Ishikawa (cell line): ENCODE measurements at regions not wholly inside any gene's neighbourhood (a gene's known extent, or its start where the extent isn't known, plus 50 kb on each side); places are given as distances from the start of the nearest gene placed in this dataset.

Experiments used
- CEBPB ChIP-seq: IDR thresholded peaks from 2 replicates; pipeline ENCODE4 v1.6.1; 2012
- CREB1 ChIP-seq: IDR thresholded peaks from 2 replicates; pipeline ENCODE4 v1.6.1; 2012; ENCODE audit warnings: low read depth
- EGR1 ChIP-seq: IDR thresholded peaks from 2 replicates; pipeline ENCODE4 v1.6.1; 2012
- EP300 ChIP-seq: IDR thresholded peaks from 2 replicates; pipeline ENCODE4 v1.6.1; 2012; ENCODE audit warnings: borderline replicate concordance
- FOXM1 ChIP-seq: IDR thresholded peaks from 2 replicates; pipeline ENCODE4 v1.6.1; 2012; ENCODE audit warnings: low read depth, borderline replicate concordance
- NFIC ChIP-seq: IDR thresholded peaks from 2 replicates; pipeline ENCODE4 v1.6.1; 2012
- RAD21 ChIP-seq: IDR thresholded peaks from 2 replicates; pipeline ENCODE4 v1.6.1; 2012; ENCODE audit warnings: low read depth
- TAF1 ChIP-seq: IDR thresholded peaks from 2 replicates; pipeline ENCODE4 v1.6.1; 2012; ENCODE audit warnings: low read depth, mild to moderate bottlenecking
- TCF12 ChIP-seq: IDR thresholded peaks from 2 replicates; pipeline ENCODE4 v1.6.1; 2012; ENCODE audit warnings: low read depth
- TEAD4 ChIP-seq: IDR thresholded peaks from 2 replicates; pipeline ENCODE4 v1.6.1; 2012
- USF1 ChIP-seq: IDR thresholded peaks from 2 replicates; pipeline ENCODE4 v1.6.1; 2012
- YY1 ChIP-seq: IDR thresholded peaks from 2 replicates; pipeline ENCODE4 v1.6.1; 2012; ENCODE audit warnings: low read depth
- ZBTB7A ChIP-seq: IDR thresholded peaks from 2 replicates; pipeline ENCODE4 v1.6.1; 2012; ENCODE audit warnings: low read depth
- TF ChIP-seq, protein P1 (sequence below): IDR thresholded peaks from 2 replicates; pipeline ENCODE4 v1.6.1; 2012
- TF ChIP-seq, protein P2 (sequence below): IDR thresholded peaks from 2 replicates; pipeline ENCODE4 v1.6.1; 2012; ENCODE audit warnings: low read depth, mild to moderate bottlenecking

DNA sequence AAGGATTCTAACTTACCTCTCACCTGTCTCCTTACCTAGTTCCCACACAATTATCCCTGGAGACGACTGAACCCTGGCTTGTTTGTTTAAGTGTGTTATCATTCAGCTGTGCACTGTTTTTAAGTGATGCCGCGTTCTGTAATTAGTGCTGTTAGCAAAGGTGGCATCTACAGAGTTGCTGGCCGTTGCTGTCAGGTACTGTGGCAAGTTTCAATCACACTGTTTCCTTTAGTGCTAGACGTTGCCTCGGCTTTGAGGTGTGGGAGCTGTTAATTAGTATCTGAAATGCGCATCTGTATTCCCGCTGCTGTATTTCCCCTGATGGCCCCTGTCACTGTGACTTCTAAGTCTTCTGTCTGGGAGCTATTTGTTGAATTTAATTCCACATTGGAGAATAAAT lies 193.8 kb upstream of the GAS1 start:
- no peak for TF ChIP-seq YY1
- TF ChIP-seq, protein P1, sequence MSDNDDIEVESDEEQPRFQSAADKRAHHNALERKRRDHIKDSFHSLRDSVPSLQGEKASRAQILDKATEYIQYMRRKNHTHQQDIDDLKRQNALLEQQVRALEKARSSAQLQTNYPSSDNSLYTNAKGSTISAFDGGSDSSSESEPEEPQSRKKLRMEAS, result no peak
- no peak for TF ChIP-seq TAF1

DNA sequence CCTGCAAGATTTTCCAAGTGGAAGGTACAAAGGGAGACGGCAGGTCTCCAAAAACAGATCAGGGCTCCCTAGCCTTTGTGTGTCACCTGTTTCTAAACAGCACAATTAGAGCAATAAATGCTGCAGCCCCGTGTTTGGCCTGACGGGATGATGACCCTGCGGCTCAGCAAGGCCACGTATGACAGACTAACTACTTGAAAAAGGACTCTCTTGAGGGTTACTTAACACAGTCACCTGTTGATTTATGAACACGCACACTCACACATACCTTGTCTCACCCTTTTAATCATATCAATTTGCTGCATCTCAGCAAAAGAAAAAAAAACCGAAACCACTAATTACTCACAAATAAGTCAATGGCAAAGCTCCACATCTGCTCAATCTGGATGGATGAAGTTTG lies 199.6 kb upstream of the GAS1 start:
- TF ChIP-seq, protein P1, result no peak
- no peak for TF ChIP-seq USF1
- no peak for TF ChIP-seq TCF12
- TF ChIP-seq TEAD4, result no peak
- no peak for TF ChIP-seq CEBPB
- no peak for TF ChIP-seq CREB1
- TF ChIP-seq, protein P2, sequence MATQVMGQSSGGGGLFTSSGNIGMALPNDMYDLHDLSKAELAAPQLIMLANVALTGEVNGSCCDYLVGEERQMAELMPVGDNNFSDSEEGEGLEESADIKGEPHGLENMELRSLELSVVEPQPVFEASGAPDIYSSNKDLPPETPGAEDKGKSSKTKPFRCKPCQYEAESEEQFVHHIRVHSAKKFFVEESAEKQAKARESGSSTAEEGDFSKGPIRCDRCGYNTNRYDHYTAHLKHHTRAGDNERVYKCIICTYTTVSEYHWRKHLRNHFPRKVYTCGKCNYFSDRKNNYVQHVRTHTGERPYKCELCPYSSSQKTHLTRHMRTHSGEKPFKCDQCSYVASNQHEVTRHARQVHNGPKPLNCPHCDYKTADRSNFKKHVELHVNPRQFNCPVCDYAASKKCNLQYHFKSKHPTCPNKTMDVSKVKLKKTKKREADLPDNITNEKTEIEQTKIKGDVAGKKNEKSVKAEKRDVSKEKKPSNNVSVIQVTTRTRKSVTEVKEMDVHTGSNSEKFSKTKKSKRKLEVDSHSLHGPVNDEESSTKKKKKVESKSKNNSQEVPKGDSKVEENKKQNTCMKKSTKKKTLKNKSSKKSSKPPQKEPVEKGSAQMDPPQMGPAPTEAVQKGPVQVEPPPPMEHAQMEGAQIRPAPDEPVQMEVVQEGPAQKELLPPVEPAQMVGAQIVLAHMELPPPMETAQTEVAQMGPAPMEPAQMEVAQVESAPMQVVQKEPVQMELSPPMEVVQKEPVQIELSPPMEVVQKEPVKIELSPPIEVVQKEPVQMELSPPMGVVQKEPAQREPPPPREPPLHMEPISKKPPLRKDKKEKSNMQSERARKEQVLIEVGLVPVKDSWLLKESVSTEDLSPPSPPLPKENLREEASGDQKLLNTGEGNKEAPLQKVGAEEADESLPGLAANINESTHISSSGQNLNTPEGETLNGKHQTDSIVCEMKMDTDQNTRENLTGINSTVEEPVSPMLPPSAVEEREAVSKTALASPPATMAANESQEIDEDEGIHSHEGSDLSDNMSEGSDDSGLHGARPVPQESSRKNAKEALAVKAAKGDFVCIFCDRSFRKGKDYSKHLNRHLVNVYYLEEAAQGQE, result no peak
- TF ChIP-seq RAD21, result no peak
- no peak for TF ChIP-seq EP300
- TF ChIP-seq YY1, result no peak
- no peak for TF ChIP-seq EGR1
- TF ChIP-seq NFIC, result no peak

DNA sequence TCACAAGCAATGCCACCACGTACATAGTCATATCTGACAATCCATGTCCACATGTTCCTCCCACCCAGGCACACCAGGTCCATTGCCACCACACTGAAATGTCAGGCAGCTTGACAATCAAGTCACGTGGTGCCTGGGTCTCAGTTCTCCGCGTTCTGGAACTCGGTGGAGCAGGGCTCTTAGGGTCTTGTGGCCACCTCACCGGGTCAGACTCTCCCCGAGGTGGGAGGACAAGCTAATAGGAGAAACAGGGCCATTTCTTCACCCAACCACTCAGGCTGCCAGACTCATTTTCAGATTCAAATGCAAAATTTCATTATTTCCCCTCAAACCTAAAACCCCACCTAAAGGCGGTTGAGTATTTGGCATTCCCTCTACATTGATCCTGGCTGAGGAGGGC lies 200.5 kb upstream of the GAS1 start:
- TF ChIP-seq CEBPB (no peak), EP300 (no peak), EGR1 (no peak), YY1 (no peak), FOXM1 (no peak), TCF12 (no peak), TEAD4 (no peak), ZBTB7A (no peak), USF1 (no peak), NFIC (no peak), CREB1 (no peak), RAD21 (no peak), TAF1 (no peak)
- TF ChIP-seq, protein P1, result no peak
- TF ChIP-seq, protein P2, result no peak

DNA sequence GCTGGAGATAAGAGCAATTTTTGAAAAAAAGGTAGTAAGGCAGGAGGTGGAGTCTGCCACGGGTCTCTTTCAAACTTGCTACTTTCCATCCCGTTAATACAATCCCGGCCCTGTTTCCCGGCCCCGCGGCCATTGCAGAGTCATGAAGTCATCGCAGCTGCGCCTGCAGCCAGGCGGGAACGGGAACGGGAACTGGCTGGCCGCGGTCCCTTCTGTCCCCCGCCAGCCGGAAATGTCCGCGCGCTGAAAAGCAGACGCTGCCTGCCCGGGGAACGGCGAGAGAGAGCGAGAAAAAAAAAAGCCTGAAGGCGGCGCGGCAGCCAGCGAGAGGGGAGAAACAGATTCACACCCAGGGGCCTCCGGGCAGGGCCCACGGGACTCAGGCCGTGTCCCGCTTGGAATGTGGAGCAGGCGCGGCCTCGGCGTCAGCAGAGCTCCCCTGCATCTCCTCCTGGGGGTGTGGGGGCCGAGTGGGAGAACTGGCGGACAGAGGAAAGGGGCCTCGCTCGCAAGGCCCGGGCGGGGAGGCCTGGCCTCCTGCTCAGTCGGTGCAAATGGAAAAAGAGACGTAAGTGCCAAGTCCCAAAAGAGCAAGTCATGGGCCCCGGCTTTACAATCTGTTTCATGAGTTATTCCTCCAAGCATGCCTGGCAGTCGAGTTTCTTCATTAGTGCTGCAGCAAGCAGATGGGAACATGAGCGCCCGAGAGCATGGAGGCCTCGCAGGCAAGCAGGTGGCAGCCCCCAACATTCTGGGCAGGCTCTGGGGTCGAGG lies 201.2 kb upstream of the GAS1 start:
- TF ChIP-seq USF1 (no peak), NFIC (no peak), CREB1 (no peak), CEBPB (no peak), FOXM1 (no peak), EP300 (no peak), TEAD4 (no peak), RAD21 (no peak), TAF1 (no peak), TCF12 (no peak), ZBTB7A (no peak), EGR1 (no peak), YY1 (no peak)
- TF ChIP-seq, protein P2, result no peak
- TF ChIP-seq, protein P1, result no peak
